NCI-H748 (cell line): ENCODE measurements at regions not wholly inside any gene's neighbourhood (a gene's known extent, or its start where the extent isn't known, plus 50 kb on each side); places are given as distances from the start of the nearest gene placed in this dataset.
"Not testable (repeated sequence)": the region's sequence is repeated elsewhere in the genome, so short reads cannot be mapped to it uniquely, and the experiment has no call there.

ENCODE experiments used
- DNase-seq: peaks from one replicate; lab custom pipeline; 2025; ENCODE audit not compliant: unreplicated experiment; lab: John Stamatoyannopoulos, UW

DNA sequence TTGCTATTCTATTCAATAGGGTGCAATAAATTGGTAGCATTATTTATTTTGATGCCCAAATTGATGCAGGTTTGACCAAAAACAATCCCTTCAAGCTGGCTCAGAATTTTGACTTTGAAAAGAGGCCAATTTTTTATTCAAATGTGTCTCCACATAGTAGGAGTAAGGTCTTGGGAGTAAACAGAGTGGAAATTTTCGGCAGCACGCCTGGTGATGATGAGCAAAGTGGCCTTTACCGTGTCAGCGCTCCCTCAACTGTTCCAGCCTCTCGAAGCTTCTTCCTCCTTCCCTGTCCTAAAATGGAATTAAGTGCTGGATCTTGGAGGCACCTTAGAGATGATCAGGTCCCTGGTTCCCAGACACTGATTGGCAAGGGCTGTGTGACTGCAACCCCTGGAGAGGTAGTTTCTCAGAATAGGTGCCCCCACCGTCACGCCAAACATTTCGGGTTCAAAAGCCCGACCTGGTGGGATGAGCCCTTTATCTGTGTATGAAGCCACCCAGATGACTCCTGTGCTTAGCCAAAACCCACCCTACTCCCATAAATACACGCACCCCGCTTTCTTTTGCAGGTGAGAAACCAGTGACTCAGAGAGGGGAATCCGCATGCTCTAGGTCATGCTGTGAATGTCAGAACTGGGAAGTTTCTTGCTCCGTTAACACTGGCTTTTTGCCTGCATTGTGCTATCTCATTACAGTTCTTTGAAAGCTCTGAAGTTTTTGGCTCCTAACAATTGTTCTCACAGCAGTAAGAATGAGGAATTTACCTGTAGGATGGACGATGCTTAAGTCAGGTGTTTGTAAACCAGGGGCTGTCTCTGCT is 89.1 kb downstream of the CRYGS start:
- no peak for DNase-seq

DNA sequence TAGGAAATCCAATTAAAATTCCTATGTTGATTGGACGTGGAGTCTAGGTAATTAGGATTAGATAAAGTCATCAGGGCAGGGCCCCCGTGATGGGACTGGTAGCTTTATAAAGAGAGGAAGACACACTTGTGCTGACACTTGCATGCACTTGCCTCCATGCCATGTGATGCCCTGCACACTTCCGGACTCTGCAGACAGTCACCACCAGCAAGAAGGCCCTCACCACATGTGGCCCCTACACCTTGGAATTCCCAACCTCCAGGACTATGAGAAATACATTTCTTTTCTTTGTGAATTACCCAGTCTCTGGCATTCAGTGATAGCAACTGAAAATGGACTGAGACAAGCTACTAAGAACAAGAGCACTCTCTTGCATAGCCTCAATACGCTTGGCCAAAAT is 90.6 kb downstream of the CRYGS start:
- no peak for DNase-seq

- no peak for DNase-seq
Observed at GRCh38 chr3:186452517-186452916, 90.5 kb upstream of the DGKG start.

GRCh38 chr3:186451371-186451770 is 89.3 kb upstream of the DGKG start:
- DNase-seq: no peak

DNA sequence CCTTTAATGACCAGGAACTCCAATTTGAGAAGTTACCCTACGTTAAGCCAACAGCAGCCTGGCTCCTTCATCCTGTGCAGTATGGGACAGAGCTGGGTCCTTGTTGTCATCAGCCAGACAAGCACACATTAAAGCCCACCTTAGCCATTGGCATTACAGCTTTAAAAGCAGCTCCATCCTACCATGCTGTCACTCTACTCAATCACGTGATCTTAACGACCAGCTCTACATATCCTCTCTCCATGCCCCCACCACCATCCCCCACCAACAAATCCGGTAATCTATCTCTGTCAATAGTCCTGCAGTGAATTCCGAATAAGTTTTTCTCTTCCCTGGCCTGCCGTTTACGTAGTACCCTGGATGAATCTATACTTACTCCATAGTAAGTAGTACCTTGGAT is 82.9 kb upstream of the DGKG start:
- no peak for DNase-seq

DNA sequence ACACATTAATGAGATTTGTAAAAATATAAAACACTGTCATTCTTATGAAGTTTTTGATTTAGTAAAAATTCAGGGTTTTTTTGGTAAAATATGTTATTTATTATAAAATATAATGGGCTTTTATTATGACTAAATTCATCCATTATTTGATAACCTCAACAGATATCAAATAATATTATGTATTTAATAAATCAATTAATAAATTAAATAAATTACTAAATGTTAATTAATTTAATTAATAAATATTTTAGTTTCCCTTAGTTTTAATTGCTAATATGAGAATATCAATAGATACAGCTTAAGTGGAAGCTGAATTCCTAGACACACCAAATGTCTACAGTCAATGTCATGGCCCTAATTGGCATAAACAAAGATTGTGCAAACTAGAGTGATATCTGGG is 82.3 kb upstream of the DGKG start:
- DNase-seq: no peak

DNA sequence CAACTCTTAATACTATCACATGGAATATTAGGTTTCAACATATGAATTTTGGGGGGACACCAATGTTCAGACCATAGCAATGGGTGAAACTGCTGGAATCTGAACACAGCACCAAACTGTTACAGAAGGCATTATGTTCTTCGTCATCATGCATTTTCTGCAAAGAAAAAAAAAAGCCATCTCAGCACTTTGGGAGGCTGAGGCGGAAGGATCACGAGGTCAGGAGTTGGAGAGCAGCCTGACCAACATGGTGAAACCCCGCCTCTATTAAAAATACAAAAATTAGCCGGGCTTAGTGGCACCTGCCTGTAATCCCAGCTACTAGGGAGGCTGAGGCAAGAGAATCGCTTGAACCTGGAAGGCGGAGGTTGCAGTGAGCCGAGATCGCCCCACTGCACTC is 80.9 kb upstream of the DGKG start:
- DNase-seq: not testable (repeated sequence)

DNA sequence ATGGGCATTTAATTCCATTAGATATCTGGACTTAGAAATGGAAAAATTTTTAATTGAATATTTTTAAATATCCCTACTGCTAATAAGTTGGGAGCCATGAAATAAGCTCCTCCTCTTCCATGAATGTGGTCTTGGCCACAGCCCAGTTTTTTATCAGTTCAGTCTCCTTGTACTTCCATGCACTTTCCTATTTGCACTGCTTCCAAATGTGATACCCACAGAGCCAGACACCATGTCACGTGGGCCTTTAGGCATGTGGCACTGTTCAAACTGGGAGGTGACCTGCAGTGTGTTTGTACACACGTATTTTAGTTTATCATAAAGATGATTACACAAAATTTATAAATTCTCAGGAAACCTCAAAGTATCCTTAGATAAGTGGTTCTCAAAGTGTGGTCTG is 80.1 kb upstream of the DGKG start:
- no peak for DNase-seq

GRCh38 chr3:186440891-186441290 is 78.9 kb upstream of the DGKG start:
- no peak for DNase-seq

DNA sequence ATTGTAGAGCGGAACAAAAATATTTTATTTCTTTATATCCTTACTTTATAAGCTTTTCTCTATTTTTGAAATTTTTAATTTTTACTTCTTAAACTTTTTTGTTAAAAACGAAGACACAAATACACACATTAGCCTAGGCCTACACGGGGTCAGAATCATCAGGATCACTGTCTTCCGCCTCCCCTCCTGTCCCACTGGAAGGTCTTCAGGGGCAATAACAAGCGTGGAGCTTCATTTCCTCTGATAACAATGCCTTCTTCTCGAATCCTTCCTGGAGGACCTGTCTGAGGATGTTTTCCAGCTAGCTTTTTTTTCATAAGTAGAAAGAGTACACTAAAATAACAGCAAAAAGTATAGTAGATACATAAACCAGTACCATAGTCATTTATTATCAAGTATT is 77.7 kb upstream of the DGKG start:
- no peak for DNase-seq

GRCh38 chr3:186435332-186435731 is 73.3 kb upstream of the DGKG start:
- DNase-seq: not testable (repeated sequence)

DNA sequence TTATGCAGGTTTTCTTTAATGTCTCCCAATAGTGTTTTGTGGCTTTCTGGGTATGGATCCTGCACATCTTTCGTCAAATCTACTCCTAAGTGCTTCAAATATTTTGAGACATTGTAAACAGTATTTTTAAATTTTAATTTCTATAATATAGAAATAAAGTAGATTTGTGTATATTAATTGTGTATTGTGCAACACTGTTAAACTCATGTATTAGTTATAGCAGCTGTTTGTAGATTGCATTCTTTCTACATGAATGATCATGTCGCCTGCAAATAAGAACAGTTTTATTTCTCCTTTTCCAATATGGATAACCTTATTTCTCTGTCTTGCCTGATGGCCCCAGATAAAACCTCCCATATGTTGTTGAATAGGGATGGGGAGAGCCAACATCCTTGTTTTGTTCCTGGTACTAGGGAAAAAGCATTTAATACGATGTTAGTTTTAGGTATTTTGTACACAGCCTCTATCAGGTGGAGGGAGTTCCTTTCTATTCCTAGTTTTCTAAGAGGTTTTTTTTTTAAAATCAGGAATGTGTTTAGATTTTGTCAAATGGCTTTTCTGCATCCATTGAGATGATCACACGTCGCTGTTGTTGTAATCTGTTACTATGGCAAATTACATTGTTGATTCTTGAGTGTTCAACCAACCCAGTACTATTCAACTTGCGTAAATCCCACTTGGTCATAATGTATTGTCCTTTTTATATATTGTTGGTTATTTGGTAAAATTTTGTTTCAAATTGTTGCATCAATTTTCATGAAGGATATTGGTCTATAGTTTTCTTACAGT is 71.1 kb upstream of the DGKG start:
- DNase-seq: no peak

DNA sequence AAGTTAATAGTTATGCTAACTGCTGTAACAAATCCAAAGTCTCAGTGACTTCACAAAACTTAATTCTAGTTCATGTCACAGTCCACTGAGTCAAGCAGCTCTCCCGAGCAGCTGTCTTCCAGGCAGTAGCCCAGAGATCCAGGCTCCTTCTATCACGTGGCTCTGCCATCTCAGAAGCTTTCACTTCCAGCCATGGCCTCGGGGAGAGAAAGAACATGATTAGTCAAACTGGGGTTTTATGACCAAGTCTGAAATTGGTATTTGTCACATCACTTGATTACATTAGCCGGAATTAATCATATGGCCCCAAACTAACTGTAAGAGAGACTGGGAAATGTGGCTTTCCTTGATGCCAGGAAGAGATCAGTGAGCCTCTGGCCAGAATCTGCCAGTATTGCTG is 70.2 kb upstream of the DGKG start:
- no peak for DNase-seq

GRCh38 chr3:186427627-186428281 is 65.7 kb upstream of the DGKG start:
- DNase-seq: no peak

- DNase-seq: no peak
Observed at GRCh38 chr3:186425788-186426730, 64.0 kb upstream of the DGKG start.

DNA sequence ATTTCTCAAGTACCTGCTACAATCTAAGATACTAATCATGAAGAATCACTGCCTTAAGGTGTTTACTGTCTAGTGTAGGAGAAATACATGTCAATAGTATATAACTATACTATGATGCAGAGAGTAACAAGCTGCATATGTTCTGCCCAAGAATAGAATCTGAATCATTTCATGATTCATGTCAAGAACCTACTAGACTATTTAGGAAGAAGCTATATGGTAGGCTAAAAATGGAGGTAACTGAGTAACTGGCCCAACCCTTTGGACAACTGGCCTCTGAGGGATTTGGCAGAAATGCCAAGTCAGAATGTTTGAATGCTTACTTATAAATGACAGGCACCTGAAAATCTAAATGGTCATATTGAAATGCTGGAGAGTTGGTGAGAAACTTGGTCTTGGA is 59.9 kb upstream of the DGKG start:
- no peak for DNase-seq

DNA sequence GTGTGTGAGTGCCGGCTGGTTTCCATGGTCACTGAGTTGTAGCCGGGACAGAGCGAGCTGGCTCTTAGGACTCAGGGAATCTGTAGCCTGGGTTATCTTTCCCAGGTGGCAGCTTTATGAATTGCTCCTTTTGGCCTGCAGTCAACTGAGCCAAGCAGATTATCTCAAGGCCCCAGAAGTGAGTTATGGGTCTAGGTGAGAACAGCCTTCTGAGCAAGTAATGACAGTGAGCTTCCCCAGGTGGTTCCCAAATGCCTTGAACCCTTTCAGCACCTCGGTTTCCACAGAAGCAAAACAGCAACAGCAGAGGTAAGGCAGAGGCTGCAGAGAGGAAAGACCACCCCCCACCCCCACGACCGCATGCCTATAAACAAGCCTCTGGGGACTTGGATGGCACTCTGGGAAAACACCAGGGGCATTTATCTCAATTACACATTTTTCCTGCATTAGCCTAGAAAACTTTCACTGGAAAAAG is 56.7 kb upstream of the DGKG start:
- DNase-seq: no peak

GRCh38 chr3:186417791-186418190 is 55.8 kb upstream of the DGKG start:
- no peak for DNase-seq

- DNase-seq: no peak
Observed at GRCh38 chr3:186414735-186415419, 52.8 kb upstream of the DGKG start.
